Liver (tissue), 3 donors: ENCODE measurements at regions not wholly inside any gene's neighbourhood (a gene's known extent, or its start where the extent isn't known, plus 50 kb on each side); places are given as distances from the start of the nearest gene placed in this dataset.

Experiments used
- CTCF ChIP-seq: fragments of 150-350 bp; IDR thresholded peaks from 2 replicates; pipeline ENCODE4 v1.5.1; 2017; ENCODE audit warnings: improper control_type of control experiment, low read depth, low read length; ENCODE audit not compliant: missing input control
- EGR1 ChIP-seq, 2 donors: IDR thresholded peaks; 2 replicates each; pipeline ENCODE4 v1.6.1; 2016 to 2018; ENCODE audit warnings: antibody characterized with exemption in 2 of 2, low read depth in 2 of 2
- JUND ChIP-seq, 2 donors: IDR thresholded peaks; 2 replicates each; pipeline ENCODE4 v1.6.1; 2016; ENCODE audit warnings: antibody characterized with exemption in 2 of 2
- RAD21 ChIP-seq, 2 donors: IDR thresholded peaks; 2 replicates each; pipeline ENCODE4 v1.6.1; 2016; ENCODE audit warnings: antibody characterized with exemption in 2 of 2, mild to moderate bottlenecking in 2 of 2
- ZBTB33 ChIP-seq: IDR thresholded peaks from 2 replicates; pipeline ENCODE4 v1.6.1; 2016; ENCODE audit warnings: antibody characterized with exemption
- TF ChIP-seq, protein P1 (sequence below): IDR thresholded peaks from 2 replicates; pipeline ENCODE4 v1.6.1; 2016; ENCODE audit warnings: antibody characterized with exemption
- TF ChIP-seq, protein P2 (sequence below): IDR thresholded peaks from 2 replicates; pipeline ENCODE4 v1.6.1; 2016; ENCODE audit warnings: antibody characterized with exemption
- donor health status: healthy.
- donor health status: healthy.

GRCh38 chr14:58823312-58823711 lies 185.6 kb downstream of the DACT1 start:
- no peak for TF ChIP-seq CTCF
- TF ChIP-seq RAD21 (IDR thresholded peaks at IDR 0.05): no peak
- no peak for TF ChIP-seq JUND (IDR thresholded peaks at IDR 0.05)
- TF ChIP-seq, protein P1, sequence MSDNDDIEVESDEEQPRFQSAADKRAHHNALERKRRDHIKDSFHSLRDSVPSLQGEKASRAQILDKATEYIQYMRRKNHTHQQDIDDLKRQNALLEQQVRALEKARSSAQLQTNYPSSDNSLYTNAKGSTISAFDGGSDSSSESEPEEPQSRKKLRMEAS: no peak
- no peak for TF ChIP-seq EGR1 (IDR thresholded peaks at IDR 0.05; ENCODE audit: low read depth in 2 of 2)
- TF ChIP-seq, protein P2, sequence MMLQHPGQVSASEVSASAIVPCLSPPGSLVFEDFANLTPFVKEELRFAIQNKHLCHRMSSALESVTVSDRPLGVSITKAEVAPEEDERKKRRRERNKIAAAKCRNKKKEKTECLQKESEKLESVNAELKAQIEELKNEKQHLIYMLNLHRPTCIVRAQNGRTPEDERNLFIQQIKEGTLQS: no peak
- TF ChIP-seq ZBTB33: no peak
